Mesenchymal stem cell (in vitro differentiated cells and primary cell): ENCODE measurements at regions not wholly inside any gene's neighbourhood (a gene's known extent, or its start where the extent isn't known, plus 50 kb on each side); places are given as distances from the start of the nearest gene placed in this dataset.
A peak's percentile ranks its signal among the peaks of the same experiment; 100 is the strongest.

Experiments
- DNase-seq: peaks from one replicate; pipeline ENCODE4 v3.0.0-alpha.2; 2013
- H2AFZ ChIP-seq: one replicate; pipeline ENCODE4 v1.6.1; 2013; ENCODE audit warnings: low read depth, mild to moderate bottlenecking, control low read depth, inconsistent platforms, low read length, moderate library complexity
- H2AK5ac ChIP-seq: 2 replicates; pipeline ENCODE4 v1.6.1; 2013; ENCODE audit warnings: low read length, moderate library complexity, mild to moderate bottlenecking, inconsistent platforms; ENCODE audit not compliant: severe bottlenecking
- H2BK120ac ChIP-seq: one replicate; pipeline ENCODE4 v1.6.1; 2013; ENCODE audit warnings: low read depth, mild to moderate bottlenecking, inconsistent platforms, low read length, moderate library complexity
- H2BK12ac ChIP-seq, 2 experiments: one replicate each; pipeline ENCODE4 v1.6.1; 2013; ENCODE audit warnings: inconsistent platforms in 2 of 2, low read length in 2 of 2, mild to moderate bottlenecking in 2 of 2, moderate library complexity in 2 of 2, control low read depth in 1 of 2
- H2BK15ac ChIP-seq: one replicate; pipeline ENCODE4 v1.6.1; 2013; ENCODE audit warnings: mild to moderate bottlenecking, low read depth, inconsistent platforms; ENCODE audit not compliant: poor library complexity, severe bottlenecking
- H2BK5ac ChIP-seq: 2 replicates; pipeline ENCODE4 v1.6.1; 2013; ENCODE audit warnings: low read depth, mild to moderate bottlenecking, low read length, control low read depth, inconsistent platforms; ENCODE audit not compliant: poor library complexity, severe bottlenecking
- H3K14ac ChIP-seq, 2 experiments: one replicate each; pipeline ENCODE4 v1.6.1; 2013; ENCODE audit warnings: inconsistent platforms in 2 of 2, low read length in 2 of 2, control low read depth in 1 of 2, mild to moderate bottlenecking in 1 of 2, moderate library complexity in 1 of 2
- H3K18ac ChIP-seq, 2 experiments: one replicate each; pipeline ENCODE4 v1.6.1; 2013; ENCODE audit warnings: inconsistent platforms in 2 of 2, low read length in 2 of 2, control low read depth in 1 of 2, low read depth in 1 of 2, mild to moderate bottlenecking in 1 of 2
- H3K23ac ChIP-seq, 2 experiments: one replicate each; pipeline ENCODE4 v1.6.1; 2013; ENCODE audit warnings: inconsistent platforms in 2 of 2, low read length in 2 of 2, mild to moderate bottlenecking in 2 of 2, moderate library complexity in 2 of 2, control low read depth in 1 of 2
- H3K27ac ChIP-seq: 2 replicates; pipeline ENCODE4 v1.5.1; 2013; ENCODE audit warnings: mild to moderate bottlenecking, moderate library complexity, low read length, control low read depth, inconsistent platforms; ENCODE audit not compliant: poor library complexity, severe bottlenecking
- H3K27me3 ChIP-seq, 2 experiments: 2 replicates each; pipeline versions ENCODE4 v1.6.1 to v1.7.0; 2013; ENCODE audit warnings: low read length in 2 of 2, mild to moderate bottlenecking in 2 of 2, moderate library complexity in 2 of 2, control low read depth in 1 of 2, inconsistent platforms in 1 of 2; ENCODE audit not compliant: control insufficient read depth in 1 of 2, insufficient read depth in 1 of 2
- H3K36me3 ChIP-seq, 2 experiments: 2 replicates each; pipeline versions ENCODE4 v1.6.1 to v1.7.0; 2013; ENCODE audit warnings: low read length in 2 of 2, control low read depth in 1 of 2, inconsistent platforms in 1 of 2, low read depth in 1 of 2, mild to moderate bottlenecking in 1 of 2; ENCODE audit not compliant: insufficient read depth in 2 of 2, control insufficient read depth in 1 of 2
- H3K4ac ChIP-seq, 2 experiments: one replicate each; pipeline ENCODE4 v1.6.1; 2013; ENCODE audit warnings: inconsistent platforms in 2 of 2, low read length in 2 of 2, mild to moderate bottlenecking in 2 of 2, moderate library complexity in 2 of 2, control low read depth in 1 of 2, low read depth in 1 of 2
- H3K4me1 ChIP-seq: 2 replicates; pipeline ENCODE4 v1.6.1; 2013; ENCODE audit warnings: low read depth, low read length, control low read depth; ENCODE audit not compliant: control insufficient read depth, insufficient read depth
- H3K4me2 ChIP-seq: 2 replicates; pipeline ENCODE4 v1.6.1; 2013; ENCODE audit warnings: low read length, mild to moderate bottlenecking, inconsistent platforms; ENCODE audit not compliant: poor library complexity, severe bottlenecking
- H3K4me3 ChIP-seq, 2 experiments: 2 replicates each; pipeline versions ENCODE4 v1.5.1 to v1.7.0; 2013; ENCODE audit warnings: low read length in 2 of 2, mild to moderate bottlenecking in 2 of 2, control low read depth in 1 of 2, low read depth in 1 of 2; ENCODE audit not compliant: insufficient read depth in 1 of 2
- H3K79me1 ChIP-seq: replicated peaks from 2 replicates; pipeline ENCODE4 v1.6.1; 2013; ENCODE audit warnings: mild to moderate bottlenecking, control low read depth, low read length, inconsistent platforms; ENCODE audit not compliant: poor library complexity, severe bottlenecking
- H3K9ac ChIP-seq: 2 replicates; pipeline ENCODE4 v1.7.0; 2013; ENCODE audit warnings: mild to moderate bottlenecking, low read length, moderate library complexity
- H3K9me3 ChIP-seq: 2 replicates; pipeline ENCODE4 v1.7.0; 2013; ENCODE audit warnings: mild to moderate bottlenecking, low read length; ENCODE audit not compliant: control insufficient read depth
- H4K8ac ChIP-seq: one replicate; pipeline ENCODE4 v1.6.1; 2013; ENCODE audit warnings: inconsistent platforms, mild to moderate bottlenecking, low read length, moderate library complexity
- H4K91ac ChIP-seq: one replicate; pipeline ENCODE4 v1.6.1; 2013; ENCODE audit warnings: mild to moderate bottlenecking, low read length, inconsistent platforms
- WGBS: methylation state at CpG from one replicate; pipeline ENCODE4 v1.1.7; 2013; ENCODE audit warnings: mixed read lengths; 5-methylcytosine and 5-hydroxymethylcytosine counted together

GRCh38 chr5:109931049-109931780 lies 241.5 kb downstream of the MAN2A1 start:
- no peak overlapping the region for H3K23ac ChIP-seq
- no peak overlapping the region for H2AFZ ChIP-seq
- no peak for DNase-seq
- WGBS = 95% methylated on average over 8 of the region's 8 CpGs
- no peak overlapping the region for H4K8ac ChIP-seq
- no peak overlapping the region for H2BK15ac ChIP-seq
- H3K79me1 ChIP-seq = no peaks in the 10 kb centered on the region
- H3K4me3 ChIP-seq = no peak overlapping the region
- no peak overlapping the region for H3K27ac ChIP-seq
- H3K18ac ChIP-seq = peak overlapping the region in 1 of 2 experiments; percentile 6
- H3K9me3 ChIP-seq = no peaks in the 10 kb centered on the region
- H3K36me3 ChIP-seq = no peaks in the 10 kb centered on the region
- no peak overlapping the region for H4K91ac ChIP-seq
- H3K4me1 ChIP-seq = no peaks in the 10 kb centered on the region
- no peak overlapping the region for H2BK5ac ChIP-seq
- no peaks in the 10 kb centered on the region for H3K27me3 ChIP-seq
- no peak overlapping the region for H3K4ac ChIP-seq
- H3K4me2 ChIP-seq = no peak overlapping the region
- H2BK12ac ChIP-seq = no peak overlapping the region
- no peak overlapping the region for H2BK120ac ChIP-seq
- H3K9ac ChIP-seq = no peak overlapping the region
- H2AK5ac ChIP-seq = no peak overlapping the region
- H3K14ac ChIP-seq = no peak overlapping the region

- Histone ChIP-seq H2BK12ac (peak overlapping the region in 1 of 2 experiments; percentile 54), H3K18ac (no peak overlapping the region), H4K8ac (no peak overlapping the region), H2AK5ac (no peak overlapping the region), H3K9me3 (peaks cover 7% of the 10 kb centered on the region), H3K4ac (no peak overlapping the region), H3K4me1 (peaks cover 2% of the 10 kb centered on the region), H3K36me3 (no peaks in the 10 kb centered on the region), H2BK15ac (no peak overlapping the region), H3K14ac (no peak overlapping the region), H3K4me3 (no peak overlapping the region), H2BK5ac (no peak overlapping the region), H3K23ac (no peak overlapping the region), H3K4me2 (no peak overlapping the region), H3K27ac (no peak overlapping the region), H3K27me3 (peaks cover 0 to 6% of the 10 kb centered on the region in 2 experiments), H4K91ac (no peak overlapping the region), H2BK120ac (no peak overlapping the region), H3K79me1 (no peaks in the 10 kb centered on the region), H3K9ac (no peak overlapping the region), H2AFZ (no peak overlapping the region)
- WGBS = 60% methylated on average over 1 of the region's 2 CpGs
- DNase-seq = peak; percentile 43
These were observed 246.2 kb downstream of the MAN2A1 start for GRCh38 chr5:109935833-109936490.

DNA sequence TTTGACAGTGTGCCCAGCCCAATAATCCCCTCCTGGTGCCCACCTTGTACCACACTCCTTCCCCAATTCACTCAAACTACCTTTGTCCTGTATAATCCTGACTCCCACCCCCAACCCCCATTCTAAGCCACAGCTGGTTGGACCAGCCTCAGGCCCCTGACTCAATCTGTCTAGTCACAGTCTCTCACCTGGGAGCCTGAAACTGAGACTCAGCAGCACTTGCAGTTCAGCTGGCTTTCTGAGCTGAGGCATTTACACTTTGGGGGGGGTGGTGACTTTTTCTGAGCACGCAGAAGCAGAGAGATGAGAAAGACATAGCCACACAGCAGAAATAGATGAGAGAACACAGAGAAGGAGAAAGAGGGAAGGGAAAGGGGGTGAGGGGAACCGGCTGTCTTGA lies 247.3 kb downstream of the MAN2A1 start:
- no peak overlapping the region for H2AFZ ChIP-seq
- H3K23ac ChIP-seq = no peak overlapping the region
- no peak overlapping the region for H4K8ac ChIP-seq
- no peak overlapping the region for H2BK5ac ChIP-seq
- no peak overlapping the region for H2BK15ac ChIP-seq
- no peak overlapping the region for H3K4me3 ChIP-seq
- no peak overlapping the region for H2BK12ac ChIP-seq
- no peak overlapping the region for H3K9ac ChIP-seq
- no peak overlapping the region for H2AK5ac ChIP-seq
- H3K4me2 ChIP-seq = no peak overlapping the region
- no peak overlapping the region for H4K91ac ChIP-seq
- H3K4me1 ChIP-seq = peaks cover 2% of the 10 kb centered on the region
- DNase-seq = no peak
- peaks cover 0 to 6% of the 10 kb centered on the region in 2 experiments for H3K27me3 ChIP-seq
- H3K9me3 ChIP-seq = peaks cover 7% of the 10 kb centered on the region
- H3K18ac ChIP-seq = peak overlapping the region in 1 of 2 experiments; percentile 26
- H3K79me1 ChIP-seq = no peaks in the 10 kb centered on the region
- H3K14ac ChIP-seq = no peak overlapping the region
- 58% methylated on average over 1 of the region's 2 CpGs for WGBS
- H3K4ac ChIP-seq = no peak overlapping the region
- H2BK120ac ChIP-seq = no peak overlapping the region
- H3K36me3 ChIP-seq = no peaks in the 10 kb centered on the region
- no peak overlapping the region for H3K27ac ChIP-seq

DNA sequence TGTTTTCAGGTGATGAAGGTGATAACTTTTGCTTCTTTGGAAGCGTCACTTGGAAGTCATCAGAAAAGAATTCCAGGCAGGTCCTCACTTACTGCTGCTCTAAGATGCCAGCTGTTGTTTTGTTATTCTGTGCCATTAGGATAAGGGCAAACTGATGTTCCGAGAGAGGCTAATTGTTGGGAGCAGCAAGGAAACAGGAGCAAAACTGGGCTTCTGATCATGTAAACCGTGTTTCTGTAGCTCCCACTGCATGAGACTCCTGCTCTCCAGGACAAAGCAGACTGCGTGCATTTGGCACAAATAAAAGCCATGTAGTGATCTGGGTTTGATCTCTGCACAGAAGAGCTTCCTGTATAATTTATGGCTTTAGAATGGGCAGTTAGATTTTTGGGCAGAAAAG lies 248.2 kb downstream of the MAN2A1 start:
- no peak overlapping the region for H2AK5ac ChIP-seq
- peaks cover 0 to 10% of the 10 kb centered on the region in 2 experiments for H3K27me3 ChIP-seq
- no peak overlapping the region for H3K4me3 ChIP-seq
- no peak overlapping the region for H3K4me2 ChIP-seq
- no peak overlapping the region for H3K9ac ChIP-seq
- no peak overlapping the region for H2BK15ac ChIP-seq
- peaks cover 7% of the 10 kb centered on the region for H3K9me3 ChIP-seq
- H3K4ac ChIP-seq = no peak overlapping the region
- no peaks in the 10 kb centered on the region for H3K79me1 ChIP-seq
- H3K23ac ChIP-seq = no peak overlapping the region
- WGBS = 92% methylated on average over 4 of the region's 4 CpGs
- no peak overlapping the region for H4K8ac ChIP-seq
- H3K4me1 ChIP-seq = peaks cover 2% of the 10 kb centered on the region
- no peak overlapping the region for H2AFZ ChIP-seq
- no peak overlapping the region for H3K27ac ChIP-seq
- no peak overlapping the region for H2BK120ac ChIP-seq
- H4K91ac ChIP-seq = no peak overlapping the region
- H3K36me3 ChIP-seq = no peaks in the 10 kb centered on the region
- H3K18ac ChIP-seq = no peak overlapping the region
- no peak overlapping the region for H2BK12ac ChIP-seq
- H2BK5ac ChIP-seq = no peak overlapping the region
- DNase-seq = no peak
- H3K14ac ChIP-seq = no peak overlapping the region
